ENCODE measurements at regions not wholly inside any gene's neighbourhood (a gene's known extent, or its start where the extent isn't known, plus 50 kb on each side); places are given as distances from the start of the nearest gene placed in this dataset.
"Not testable (repeated sequence)": the region's sequence is repeated elsewhere in the genome, so short reads cannot be mapped to it uniquely, and the experiment has no call there.

DNA sequence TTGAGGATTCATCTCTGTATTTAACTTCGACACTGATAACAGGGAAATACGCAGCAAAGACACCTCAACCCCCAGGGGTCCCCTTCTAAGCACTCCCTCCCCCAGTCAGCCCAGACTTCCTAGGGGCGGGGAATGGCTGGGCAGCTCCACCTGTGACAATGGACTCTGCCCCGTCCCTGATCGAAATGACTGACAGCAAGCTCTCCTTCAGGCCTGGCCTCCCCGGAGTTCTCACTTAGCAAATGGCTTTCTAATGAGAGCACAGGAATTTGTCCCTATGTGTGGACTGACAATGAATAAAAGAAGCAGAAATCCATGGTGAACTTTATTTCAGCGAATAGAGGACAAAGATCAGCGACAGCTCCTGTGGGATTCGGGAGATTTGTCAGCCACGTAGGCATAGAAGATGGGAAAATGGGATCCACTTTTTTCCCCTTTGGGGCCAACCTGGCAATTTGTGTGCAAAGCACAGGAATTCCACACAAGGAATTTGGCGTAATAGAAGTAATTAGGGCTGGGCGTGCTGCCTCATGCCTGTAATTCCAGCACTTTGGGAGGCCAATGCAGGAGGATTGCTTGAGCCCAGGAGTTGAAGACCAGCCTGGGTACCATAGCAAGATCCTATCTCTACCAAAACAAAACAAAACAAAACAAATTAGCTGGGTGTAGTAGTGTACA lies 63.8 kb downstream of the TNFAIP2 start:
- DNase-seq, result no peak

DNA sequence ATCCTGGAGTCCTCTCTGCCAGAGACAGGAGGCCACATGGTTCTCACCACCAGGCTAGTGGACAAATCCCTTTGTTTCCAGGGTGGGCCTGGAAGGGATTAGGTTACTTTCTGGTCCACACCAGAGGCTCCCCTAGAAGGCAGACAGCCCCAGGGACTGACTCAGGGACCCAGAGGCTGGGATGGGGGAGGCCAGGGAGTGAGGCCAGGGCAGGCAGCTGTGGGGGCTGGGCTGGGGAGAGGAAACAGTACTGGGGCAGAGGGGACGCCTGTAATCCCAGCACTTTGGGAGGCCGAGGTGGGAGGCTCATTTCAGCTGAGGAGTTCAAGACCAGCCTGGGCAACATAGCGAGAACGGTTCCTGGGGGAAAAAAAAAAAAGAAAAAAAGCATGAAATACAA lies 64.7 kb downstream of the TNFAIP2 start:
- no peak for DNase-seq

DNA sequence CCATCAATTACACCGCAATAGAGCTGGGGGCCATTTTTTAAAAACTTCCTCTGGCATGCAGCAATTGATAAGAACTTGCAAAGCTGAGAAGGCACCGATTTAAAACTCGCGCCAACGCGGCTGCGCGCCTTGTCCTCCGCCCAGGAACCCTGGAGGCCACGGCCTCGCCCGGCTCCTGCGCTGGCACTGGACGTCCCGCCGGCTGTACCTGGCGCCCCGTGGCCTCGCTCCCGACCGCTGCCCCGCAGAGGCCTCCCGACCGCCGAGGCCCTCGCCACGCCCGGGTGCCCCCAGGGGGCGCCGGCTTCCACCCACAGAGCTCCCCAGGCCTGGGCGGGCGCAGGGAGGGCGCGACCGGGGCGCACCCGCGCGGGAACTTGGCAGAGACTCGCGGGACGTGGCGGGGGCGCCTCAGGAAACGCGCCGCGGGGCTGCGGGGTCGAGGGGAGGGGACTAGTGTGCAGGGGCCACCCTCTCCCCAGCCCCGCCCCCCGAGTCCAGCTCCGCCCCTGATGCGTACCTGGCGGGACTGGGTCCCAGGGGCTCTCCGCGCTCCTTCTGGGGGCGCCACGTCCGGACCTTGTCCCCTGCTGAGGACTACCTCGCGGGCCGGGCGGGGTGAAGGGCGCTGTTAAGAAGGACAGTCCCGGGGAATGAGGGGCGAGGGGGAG lies 65.7 kb downstream of the TNFAIP2 start:
- peak in 2 of 5 experiments; percentile 8 to 37 for DNase-seq

DNA sequence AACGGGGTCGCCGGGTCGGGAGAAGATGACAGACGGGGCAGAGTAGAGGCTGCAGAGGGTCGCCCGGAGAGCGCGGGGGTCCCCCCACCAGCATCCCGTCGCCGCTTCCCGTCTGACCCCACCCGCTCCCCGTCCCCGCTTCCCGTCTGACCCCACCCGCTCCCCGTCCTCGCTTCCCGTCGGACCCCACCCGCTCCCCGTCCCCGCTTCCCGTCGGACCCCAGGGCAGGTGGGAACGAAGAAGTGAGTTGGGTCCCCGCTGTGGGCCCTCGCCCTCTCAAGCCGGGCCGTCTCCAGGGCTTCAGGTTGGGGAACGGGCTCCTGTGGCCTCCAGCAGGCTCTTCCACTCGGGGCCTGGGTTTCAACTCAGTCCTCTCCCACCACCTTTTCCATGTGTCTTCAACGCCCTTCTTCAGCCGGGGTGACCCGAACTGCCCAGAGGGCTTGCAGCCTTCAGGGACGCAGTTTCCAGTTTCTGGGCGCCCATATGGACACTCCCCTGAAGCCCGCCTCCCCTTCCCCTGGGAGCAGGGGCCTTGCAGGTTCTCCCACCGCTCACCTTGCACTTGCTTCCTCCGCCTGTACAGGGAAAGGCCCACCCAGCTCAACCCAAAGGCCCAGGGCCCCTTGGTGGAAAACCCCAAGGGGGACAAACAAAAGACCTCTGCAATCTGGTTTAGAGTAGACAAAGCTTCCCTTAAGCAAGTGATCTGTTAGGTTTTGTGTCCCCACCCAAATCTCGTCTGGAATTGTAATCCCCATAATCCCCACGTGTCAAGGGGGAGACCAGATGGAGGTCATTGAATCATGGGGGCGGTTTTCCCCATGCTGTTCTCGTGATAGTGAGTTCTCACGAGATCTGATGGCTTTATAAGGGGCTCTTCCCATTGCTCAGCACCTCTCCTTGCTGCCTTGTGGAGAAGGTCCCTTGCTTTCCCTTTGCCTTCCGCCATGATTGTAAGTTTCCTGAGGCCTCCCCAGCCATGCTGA lies 66.5 kb downstream of the TNFAIP2 start:
- DNase-seq, result no peak

DNA sequence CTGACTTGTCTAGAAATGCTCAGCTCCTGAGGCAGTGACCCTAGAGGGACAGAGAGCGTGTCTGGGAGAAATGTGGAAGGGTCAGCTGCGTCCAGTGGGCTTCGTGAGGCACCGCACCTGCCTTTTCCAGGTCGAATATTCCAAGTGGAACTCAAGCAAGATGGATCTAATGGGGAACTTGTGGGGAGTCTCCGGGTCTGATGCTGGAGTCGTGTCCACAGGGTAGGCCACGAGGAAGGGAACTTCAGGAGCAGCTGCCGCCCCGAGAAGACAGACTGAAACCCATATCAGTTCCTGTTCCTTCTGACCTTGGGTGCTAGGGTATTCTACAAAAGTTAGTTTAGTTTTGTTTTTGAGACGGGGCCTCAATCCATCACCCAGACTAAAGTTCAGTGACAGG lies 67.5 kb downstream of the TNFAIP2 start:
- DNase-seq, result no peak

DNA sequence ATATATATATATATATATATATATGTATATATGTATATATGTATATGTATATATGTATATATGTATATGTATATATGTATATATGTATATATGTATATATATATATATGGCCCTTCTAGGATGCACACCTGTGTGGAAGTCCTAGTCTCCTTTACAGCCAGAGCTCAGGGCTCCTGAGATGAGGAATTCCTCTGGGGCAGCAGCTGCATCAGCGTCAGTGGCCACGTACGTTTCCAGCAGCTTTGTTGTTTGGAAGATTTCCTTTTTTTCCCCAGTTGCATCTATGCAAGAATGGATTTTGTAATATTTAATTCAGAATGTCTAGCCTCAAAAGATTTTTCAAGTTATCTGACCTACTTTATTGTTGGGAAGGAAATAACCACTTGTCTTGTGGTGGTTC lies 68.6 kb downstream of the TNFAIP2 start:
- DNase-seq, result no peak

DNA sequence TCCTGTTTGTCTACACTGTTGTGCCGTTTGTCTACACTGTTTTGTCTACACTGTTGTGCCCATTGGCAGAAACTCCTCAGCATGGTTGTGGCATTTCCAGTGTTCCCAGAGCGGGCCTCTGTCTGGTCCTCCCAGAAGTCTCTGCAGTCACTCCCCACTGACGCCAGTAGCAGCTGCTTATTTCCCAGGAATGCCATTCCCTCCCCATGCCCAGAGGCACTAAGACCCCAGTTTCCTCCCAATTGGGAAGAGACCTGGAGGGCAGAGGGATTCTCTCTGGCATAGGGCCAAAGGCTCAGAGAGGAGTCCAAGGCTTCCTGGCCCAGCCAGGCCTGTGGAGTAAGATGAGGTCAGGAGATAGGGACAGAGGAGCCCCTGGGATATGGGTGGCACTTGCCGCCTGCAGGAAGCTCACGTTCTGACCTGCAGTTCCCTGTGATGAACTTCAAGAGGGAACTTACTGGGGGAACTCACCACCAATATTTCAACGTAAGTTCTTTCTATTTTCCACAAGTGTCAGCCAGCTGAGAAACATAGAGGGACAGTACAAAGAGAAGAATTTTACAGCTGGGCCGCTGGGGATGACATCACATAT lies 69.1 kb downstream of the TNFAIP2 start:
- DNase-seq, result no peak

DNA sequence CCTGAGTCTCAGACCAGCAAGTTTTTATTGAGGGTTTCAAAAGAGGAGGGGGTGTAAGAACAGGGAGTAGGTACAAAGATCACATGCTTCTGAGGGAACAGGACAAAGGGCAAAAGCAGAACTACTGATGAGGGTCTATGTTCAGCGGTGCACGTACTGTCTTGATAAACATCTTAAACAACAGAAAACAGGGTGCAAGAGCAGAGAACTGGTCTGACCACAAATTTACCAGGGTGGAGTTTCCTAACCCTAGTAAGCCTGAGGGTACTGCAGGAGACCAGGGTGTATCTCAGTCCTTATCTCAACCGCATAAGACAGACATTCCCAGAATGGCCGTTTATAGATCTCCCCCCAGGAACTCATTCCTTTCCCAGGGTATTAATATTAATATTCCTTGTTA lies 69.6 kb downstream of the TNFAIP2 start:
- DNase-seq, result peak in 1 of 5 experiments; percentile 5

DNA sequence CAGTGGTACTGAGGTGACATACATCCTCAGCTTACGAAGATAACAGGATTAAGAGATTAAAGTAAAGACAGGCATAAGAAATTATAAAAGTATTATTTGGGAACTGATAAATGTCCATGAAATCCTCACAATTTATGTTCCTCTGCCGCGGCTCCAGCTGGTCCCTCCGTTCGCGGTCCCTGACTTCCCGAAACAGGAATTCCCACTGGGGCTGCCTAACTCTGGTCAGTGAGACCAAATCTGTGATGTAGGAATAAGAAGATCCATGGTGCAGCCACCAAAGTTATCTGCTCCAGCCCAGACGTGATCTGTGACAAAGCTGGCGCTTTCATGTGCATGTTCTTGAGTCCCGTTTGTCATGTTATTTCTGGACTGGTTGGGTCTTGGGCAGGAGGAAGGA lies 70.2 kb downstream of the TNFAIP2 start:
- DNase-seq, result not testable (repeated sequence)

DNA sequence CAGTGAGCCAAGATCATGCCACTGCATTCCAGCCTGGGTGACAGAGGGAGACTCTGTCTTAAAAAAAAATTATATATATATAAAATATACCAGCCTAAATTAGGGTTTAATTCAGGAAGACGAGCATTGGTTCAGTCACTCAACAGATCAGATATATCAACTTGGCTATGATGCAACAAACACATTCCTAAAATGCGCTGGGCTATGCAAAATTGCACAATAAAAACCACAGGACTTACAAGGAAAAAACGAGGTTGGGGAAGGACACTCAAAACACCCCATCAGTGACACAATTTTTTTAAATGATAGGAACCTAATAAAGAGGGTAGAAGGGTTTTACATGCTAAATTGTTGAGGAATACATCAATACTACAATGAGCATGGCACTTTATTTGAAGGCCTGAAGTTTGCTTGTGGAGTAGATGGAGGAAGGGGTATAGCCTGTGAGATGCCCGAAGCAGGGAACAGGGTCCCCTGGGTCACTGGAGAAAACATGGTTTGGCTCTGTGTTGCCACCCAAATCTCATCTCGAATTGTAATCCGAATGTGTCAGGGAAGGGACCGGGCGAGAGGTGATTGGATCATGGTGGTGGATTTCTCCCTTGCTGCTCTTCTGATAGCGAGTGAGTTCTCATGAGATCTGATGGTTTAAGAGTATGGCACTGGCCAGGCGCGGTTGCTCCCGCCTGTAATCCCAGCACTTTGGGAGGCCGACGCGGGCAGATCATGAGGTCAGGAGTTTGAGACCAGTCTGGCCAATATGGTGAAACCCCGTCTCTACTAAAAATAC lies 71.2 kb downstream of the TNFAIP2 start:
- no peak for DNase-seq

DNA sequence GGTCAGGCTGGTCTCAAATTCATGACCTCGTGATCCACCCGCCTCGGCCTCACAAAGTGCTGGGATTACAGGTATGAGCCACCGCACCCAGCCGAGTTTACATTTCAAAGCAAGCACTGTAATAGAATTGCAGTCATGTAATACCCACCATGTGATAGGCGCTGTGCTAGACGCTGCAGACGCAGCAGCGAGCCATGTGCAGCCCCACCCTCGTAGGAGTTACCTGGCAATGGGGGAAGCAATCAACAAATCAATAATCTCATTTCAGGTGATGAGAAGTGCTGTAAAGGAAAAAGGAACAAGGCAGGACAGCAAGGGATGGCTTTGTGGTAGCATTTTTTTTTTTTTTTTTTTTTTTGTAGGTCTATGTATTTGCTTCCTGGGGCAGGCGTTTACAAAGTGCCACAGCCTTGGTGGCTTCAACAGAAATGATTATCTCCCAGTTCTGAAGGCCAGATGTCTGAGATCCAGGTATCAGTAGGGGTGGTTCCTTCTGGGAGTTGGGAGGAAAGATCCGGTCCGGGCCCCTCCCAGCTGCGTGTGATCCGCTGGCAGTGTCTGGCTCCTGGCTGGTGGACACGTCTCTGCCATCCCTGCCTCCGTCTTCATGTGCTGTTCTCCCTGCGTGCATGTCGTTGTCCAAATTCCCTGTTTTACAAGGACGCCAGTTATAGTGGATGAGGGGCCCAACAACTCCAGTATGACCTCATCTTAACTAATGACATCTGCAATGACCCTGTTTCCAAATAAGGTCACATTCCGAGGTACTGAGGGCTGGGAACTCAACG lies 72.8 kb downstream of the TNFAIP2 start:
- DNase-seq, result no peak

DNA sequence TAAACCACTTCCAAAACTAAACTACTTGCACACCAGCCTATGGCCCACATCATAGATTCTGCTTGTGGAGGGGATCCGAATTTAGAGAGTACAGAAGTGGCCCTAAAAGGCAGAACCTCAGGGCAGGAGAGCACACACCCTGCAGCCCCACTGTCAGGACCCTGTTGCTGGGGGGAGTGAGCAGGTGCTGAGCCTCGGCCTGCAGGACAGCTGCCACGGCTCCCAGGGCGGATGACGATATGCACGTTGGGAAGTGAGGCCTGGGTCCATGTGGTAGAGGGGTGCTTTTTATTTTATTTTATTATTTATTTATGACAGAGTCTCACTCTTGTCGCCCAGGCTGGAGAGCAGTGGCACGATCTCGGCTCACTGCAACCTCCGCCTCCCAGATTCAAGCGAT lies 73.5 kb downstream of the TNFAIP2 start:
- DNase-seq, result no peak

DNA sequence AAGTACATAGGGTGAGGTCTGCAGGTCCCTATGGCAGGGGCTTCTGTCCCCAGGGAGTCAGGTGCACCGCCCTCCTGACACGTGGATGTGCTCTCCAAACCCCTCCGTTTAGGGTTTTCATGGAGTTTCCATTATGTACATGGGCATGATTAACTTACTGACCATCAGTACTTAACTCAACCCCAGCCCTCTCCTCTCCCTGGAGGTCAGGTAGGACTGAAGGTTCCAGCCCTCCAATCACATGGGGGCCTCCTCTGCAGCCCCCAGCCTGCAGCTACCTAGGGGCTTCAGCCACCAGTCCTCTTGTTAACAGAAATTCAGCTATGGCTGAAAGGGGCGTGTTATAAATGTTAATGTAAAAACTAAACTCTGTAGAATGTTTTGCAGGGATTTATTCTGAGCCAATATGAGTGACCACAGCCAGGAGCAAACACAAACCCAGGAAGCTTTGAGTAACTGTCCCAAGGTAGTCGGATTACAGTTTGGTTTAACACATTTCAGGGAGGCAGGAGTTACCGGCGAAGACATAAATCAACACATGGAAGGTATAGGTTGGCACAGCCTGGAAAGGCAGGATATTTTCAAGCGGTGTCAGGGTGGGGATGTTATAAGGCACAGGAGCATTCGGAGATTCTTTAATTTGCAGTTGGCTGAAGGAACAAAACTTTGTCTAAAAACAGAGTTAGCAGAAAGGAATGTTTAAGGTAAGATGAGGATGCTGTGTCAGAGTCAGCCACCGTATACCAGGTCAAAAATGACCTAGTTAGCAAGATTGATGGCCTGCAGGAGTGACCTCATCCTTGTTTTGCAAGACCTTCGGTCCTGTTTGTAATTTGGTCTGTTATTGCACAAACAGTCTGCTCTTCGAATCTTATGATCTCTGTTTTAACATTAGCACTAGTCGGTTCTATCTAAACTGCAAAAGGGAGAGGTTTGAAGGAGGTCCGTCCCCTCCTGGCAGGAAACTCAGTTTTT lies 75.2 kb downstream of the TNFAIP2 start:
- no peak for DNase-seq

DNA sequence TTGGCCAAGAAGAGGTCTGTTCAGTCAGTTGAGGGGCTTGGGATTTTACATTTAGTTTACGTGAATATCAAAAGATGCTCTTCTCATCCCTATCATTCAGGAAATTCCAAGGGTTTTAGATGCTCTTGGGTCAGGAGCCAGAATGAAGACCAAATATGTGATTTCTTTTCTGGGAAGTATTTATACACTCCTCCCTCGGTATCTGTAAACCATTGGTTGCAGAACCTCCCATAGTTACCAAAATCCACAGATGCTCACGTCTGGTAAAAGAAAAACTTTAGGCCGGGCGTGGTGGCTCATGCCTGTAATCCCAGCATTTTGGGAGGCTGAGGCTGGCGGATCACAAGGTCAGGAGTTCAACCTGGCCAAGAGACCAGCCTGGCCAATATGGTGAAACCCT lies 75.9 kb downstream of the TNFAIP2 start:
- DNase-seq, result no peak

DNA sequence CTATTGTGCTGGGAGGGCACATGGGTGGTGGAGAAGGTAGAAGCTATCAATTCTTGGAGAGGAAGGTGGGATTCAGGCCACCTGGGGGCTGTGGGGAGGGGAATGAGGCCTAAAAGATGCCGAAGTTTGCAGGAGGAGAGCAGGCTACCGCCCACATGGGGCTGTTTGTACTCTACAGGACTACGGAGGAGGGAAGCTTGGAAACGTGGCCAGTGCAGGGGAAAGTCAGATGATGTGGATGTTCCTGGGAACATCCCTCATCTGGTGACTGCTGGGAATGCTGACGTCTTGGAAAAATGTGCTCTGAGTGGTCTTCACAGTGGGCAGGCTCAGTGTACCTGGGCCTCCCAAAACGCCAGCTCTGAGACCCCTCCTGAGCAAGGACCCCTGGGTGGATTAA lies 78.5 kb downstream of the TNFAIP2 start:
- no peak for DNase-seq

DNA sequence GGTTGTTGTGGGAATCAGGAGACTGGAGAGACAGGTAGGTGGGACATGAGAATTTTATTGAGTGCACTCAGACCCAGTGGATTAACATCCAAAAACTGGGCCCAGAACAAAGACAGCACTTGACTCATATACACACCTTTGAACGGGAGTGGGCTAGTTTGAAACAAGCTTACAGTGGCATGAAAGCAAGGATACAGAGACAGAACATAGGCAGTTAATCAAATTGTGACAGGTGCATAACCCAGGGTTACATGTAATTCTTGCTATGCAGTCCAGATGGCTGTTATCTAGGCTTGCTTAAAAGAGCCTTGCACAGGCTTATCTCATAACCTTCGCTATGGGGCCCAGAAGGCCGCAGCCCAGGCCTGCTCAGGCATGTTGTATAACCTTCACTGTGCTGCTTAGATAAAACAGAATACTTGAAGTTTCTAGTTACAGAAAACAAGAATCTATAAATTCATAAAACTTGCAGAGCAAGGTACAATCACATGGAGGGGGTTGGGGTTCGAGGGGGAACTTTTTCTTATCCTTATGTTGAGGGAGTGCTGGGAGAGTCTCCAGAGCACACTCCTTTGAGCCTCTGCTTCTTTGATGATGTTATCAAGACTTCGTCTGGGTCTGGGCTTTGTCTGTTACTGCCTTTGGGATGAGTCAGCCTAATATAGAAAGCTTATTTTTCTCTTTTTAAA lies 81.7 kb downstream of the TNFAIP2 start:
- DNase-seq, result no peak

DNA sequence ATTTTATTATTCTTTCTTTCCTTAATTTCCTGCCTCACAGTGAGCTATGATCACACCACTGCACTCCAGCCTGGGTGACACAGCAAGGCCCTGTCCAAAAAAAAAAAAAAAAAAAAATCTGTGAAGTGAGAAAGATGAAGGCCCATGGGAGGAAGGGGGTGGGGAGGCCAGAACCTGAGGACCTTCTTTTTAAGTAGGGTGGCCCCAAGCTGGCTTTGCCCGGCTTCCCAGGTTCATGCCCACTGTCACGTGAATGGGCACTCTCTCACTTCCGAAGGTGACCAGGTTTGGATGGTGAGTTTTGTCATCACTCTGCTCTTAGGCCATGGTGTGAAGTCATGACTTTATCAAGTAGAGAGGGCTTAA lies 82.3 kb downstream of the TNFAIP2 start:
- DNase-seq, result no peak

DNA sequence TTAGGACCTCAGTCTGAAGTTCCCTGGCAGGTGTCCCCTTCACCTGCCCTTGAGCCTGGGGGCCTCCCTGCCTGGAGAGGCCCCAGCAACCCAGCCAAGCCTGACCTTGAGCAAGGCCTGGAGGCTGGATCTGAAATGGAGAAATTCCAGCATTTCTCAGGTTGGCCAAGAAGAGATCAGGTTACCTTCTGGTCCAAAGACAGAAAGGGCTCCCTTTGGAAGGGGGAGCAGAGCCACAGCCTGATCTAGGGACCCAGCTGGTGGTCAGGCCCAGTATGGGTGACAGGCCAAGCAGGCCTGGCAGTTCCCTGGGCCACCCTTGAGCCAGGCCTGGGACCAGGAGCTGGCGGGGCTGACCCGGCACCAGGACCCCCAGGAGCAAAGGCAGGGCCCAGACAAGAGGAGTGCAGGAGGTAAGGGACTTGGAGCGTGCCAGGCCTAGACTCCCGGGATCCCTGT lies 82.8 kb downstream of the TNFAIP2 start:
- no peak for DNase-seq

DNA sequence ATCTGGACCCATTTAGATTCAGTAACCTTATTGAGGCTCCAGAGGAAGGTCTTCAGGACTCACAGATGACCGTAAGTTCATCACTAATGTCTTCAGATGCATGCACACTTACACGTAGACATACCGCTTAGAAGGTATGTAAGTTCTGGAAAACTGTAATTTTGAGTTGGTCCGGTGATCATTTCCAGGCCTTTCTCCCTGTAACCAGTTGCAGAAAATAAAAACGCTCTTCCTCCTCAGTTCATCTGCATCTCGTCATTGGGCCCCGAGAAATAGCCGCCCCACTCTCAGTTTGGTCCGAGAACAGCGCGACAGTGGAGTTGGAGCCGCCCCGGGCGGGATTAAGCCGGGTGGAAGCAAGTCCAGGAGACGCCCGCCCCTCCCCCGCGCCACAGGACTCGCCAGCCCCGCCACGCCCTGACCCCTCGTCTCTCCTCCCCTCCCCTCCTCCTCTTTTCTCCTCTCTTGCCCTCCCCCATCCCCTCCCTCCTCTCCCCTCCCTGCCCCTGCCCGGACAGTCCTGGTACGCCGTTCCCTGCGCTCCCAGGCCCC lies 83.7 kb downstream of the TNFAIP2 start:
- no peak for DNase-seq

Data from T-helper 2 cell (primary cell).